ENCODE measurements at regions not wholly inside any gene's neighbourhood (a gene's known extent, or its start where the extent isn't known, plus 50 kb on each side); places are given as distances from the start of the nearest gene placed in this dataset.

DNA sequence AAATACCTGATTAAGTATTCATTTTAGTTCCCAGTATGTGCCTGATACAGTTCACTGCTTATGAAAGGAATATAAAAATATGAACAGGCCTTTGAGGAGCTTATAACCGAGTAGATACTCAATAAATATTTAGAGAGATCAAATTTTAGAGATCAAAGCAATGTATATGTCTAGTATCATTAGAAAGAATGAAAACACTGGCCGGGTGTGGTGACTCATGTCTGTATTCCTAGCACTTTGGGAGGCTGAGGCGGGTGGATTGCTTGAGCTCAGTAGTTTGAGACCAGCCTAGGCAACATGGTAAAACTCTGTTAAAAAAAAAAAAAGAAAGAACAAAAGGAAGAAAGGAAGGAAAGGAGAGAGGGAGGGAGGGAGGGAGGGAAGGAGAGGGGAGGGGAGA is 113.2 kb upstream of the EEA1 start:
- no TSS peak for BruUV-seq (replicated peaks)
- no peaks in the 10 kb centered on the region for H3K9me3 ChIP-seq (ENCODE audit: low read depth, low read length, poor library complexity, severe bottlenecking)
- no peak overlapping the region for H3K27ac ChIP-seq (ENCODE audit: low read depth, low read length, poor library complexity, severe bottlenecking)
- no peaks in the 10 kb centered on the region for H3K36me3 ChIP-seq (ENCODE audit: insufficient read depth, low read length, poor library complexity, severe bottlenecking)
- H3K27me3 ChIP-seq (replicated peaks; ENCODE audit: insufficient read depth, low read depth, low read length, poor library complexity), result no peaks in the 10 kb centered on the region
- no peak for DNase-seq (ENCODE audit: low spot score)
- no peak for TF ChIP-seq EZH2 (IDR thresholded peaks at IDR 0.05; ENCODE audit: borderline replicate concordance, low read depth, low read length, poor library complexity, severe bottlenecking)
- TF ChIP-seq, protein P1, sequence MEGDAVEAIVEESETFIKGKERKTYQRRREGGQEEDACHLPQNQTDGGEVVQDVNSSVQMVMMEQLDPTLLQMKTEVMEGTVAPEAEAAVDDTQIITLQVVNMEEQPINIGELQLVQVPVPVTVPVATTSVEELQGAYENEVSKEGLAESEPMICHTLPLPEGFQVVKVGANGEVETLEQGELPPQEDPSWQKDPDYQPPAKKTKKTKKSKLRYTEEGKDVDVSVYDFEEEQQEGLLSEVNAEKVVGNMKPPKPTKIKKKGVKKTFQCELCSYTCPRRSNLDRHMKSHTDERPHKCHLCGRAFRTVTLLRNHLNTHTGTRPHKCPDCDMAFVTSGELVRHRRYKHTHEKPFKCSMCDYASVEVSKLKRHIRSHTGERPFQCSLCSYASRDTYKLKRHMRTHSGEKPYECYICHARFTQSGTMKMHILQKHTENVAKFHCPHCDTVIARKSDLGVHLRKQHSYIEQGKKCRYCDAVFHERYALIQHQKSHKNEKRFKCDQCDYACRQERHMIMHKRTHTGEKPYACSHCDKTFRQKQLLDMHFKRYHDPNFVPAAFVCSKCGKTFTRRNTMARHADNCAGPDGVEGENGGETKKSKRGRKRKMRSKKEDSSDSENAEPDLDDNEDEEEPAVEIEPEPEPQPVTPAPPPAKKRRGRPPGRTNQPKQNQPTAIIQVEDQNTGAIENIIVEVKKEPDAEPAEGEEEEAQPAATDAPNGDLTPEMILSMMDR (conservative IDR thresholded peaks at IDR 0.05; ENCODE audit: low read depth, low read length), result no peak
- intact Hi-C loops (cut with micrococcal nuclease; ENCODE audit: unreplicated experiment), result no loop called here
- POLR2A ChIA-PET (ENCODE audit: low non-redundant PET), result no interaction called here
- no peak overlapping the region for H3K4me3 ChIP-seq (ENCODE audit: low read depth, low read length, poor library complexity, severe bottlenecking)
- no peaks in the 10 kb centered on the region for H3K4me1 ChIP-seq (ENCODE audit: insufficient read depth, low read length, poor library complexity, severe bottlenecking)
- CTCF ChIA-PET, result no interaction called here

GRCh38 chr12:93042684-93043083 is 113.6 kb upstream of the EEA1 start:
- CTCF ChIA-PET, result no interaction called here
- POLR2A ChIA-PET (ENCODE audit: low non-redundant PET), result no interaction called here
- TF ChIP-seq EZH2 (IDR thresholded peaks at IDR 0.05; ENCODE audit: borderline replicate concordance, low read depth, low read length, poor library complexity, severe bottlenecking), result no peak
- TF ChIP-seq, protein P1 (conservative IDR thresholded peaks at IDR 0.05; ENCODE audit: low read depth, low read length), result no peak
- Histone ChIP-seq H3K4me1 (ENCODE audit: insufficient read depth, low read length, poor library complexity, severe bottlenecking) (no peaks in the 10 kb centered on the region), H3K36me3 (ENCODE audit: insufficient read depth, low read length, poor library complexity, severe bottlenecking) (no peaks in the 10 kb centered on the region), H3K9me3 (ENCODE audit: low read depth, low read length, poor library complexity, severe bottlenecking) (no peaks in the 10 kb centered on the region), H3K27ac (ENCODE audit: low read depth, low read length, poor library complexity, severe bottlenecking) (no peak overlapping the region), H3K27me3 (replicated peaks; ENCODE audit: insufficient read depth, low read depth, low read length, poor library complexity) (no peaks in the 10 kb centered on the region), H3K4me3 (ENCODE audit: low read depth, low read length, poor library complexity, severe bottlenecking) (no peak overlapping the region)
- DNase-seq (ENCODE audit: low spot score), result no peak
- BruUV-seq (replicated peaks), result no TSS peak
- intact Hi-C loops (cut with micrococcal nuclease; ENCODE audit: unreplicated experiment), result no loop called here

GRCh38 chr12:93043192-93043876 is 114.2 kb upstream of the EEA1 start:
- BruUV-seq (replicated peaks), result no TSS peak
- no peak overlapping the region for H3K27ac ChIP-seq (ENCODE audit: low read depth, low read length, poor library complexity, severe bottlenecking)
- TF ChIP-seq, protein P1 (conservative IDR thresholded peaks at IDR 0.05; ENCODE audit: low read depth, low read length), result no peak
- no peak for TF ChIP-seq EZH2 (IDR thresholded peaks at IDR 0.05; ENCODE audit: borderline replicate concordance, low read depth, low read length, poor library complexity, severe bottlenecking)

More at GRCh38 chr12:93043192-93043876, 114.2 kb upstream of the EEA1 start:
- intact Hi-C loops (cut with micrococcal nuclease; ENCODE audit: unreplicated experiment), result no loop called here
- Histone ChIP-seq H3K4me1 (ENCODE audit: insufficient read depth, low read length, poor library complexity, severe bottlenecking) (no peaks in the 10 kb centered on the region), H3K36me3 (ENCODE audit: insufficient read depth, low read length, poor library complexity, severe bottlenecking) (no peaks in the 10 kb centered on the region), H3K27me3 (replicated peaks; ENCODE audit: insufficient read depth, low read depth, low read length, poor library complexity) (no peaks in the 10 kb centered on the region), H3K4me3 (ENCODE audit: low read depth, low read length, poor library complexity, severe bottlenecking) (no peak overlapping the region), H3K9me3 (ENCODE audit: low read depth, low read length, poor library complexity, severe bottlenecking) (no peaks in the 10 kb centered on the region)
- DNase-seq (ENCODE audit: low spot score), result no peak
- POLR2A ChIA-PET (ENCODE audit: low non-redundant PET), result no interaction called here
- CTCF ChIA-PET, result no interaction called here
